ENCODE measurements at regions not wholly inside any gene's neighbourhood (a gene's known extent, or its start where the extent isn't known, plus 50 kb on each side); places are given as distances from the start of the nearest gene placed in this dataset.
"Not testable (repeated sequence)": the region's sequence is repeated elsewhere in the genome, so short reads cannot be mapped to it uniquely, and the experiment has no call there.

DNA sequence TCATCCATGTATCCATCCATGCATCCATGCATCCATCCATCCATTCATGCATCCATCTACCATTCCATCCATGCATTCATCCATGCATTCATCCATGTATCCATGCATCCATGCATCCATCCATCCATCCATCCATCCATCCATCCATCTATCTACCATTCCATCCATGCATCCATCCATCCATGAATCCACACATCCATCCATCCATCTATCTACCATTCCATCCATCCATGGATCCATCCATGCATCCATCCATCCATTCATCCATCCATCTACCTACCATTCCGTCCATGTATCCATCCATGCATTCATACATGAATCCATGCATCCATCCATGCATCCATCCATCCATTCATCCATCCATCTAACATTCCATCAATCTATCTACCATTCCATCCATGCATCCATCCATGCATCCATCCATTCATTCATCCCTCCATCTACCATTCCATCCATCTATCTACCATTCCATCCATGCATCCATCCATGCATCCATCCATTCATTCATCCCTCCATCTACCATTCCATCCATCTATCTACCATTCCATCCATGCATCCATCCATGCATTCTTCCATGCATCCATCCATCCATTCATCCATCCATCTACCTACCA is 257.2 kb downstream of the CRLF2 start:
- not testable (repeated sequence) for DNase-seq (ENCODE audit: low read depth, low spot score)

DNA sequence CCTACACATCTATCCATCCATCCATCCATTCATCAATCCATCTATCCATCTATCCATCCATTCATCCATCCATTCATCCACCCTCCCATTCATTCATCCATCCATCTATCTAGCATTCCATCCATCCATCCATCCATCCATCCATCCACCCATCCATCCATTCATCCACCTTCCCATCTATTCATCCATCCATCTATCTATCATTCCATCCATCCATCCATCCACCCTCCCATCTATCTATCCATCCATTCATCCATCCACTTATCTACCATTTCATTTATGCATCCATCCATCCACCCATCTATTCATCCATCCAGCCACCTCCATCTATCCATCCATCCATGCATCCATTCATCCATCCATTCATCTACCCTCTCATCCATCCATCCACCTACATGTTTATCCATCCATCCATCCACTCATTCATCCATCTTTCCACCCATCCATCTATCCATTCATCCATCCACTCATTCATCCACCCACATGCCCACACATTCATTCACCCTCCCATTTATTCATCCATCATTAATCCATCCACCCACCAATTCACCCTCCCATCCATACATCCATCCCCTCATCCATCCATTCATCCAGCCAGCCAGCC is 258.5 kb downstream of the CRLF2 start:
- DNase-seq (ENCODE audit: low read depth, low spot score), result no peak

GRCh38 chrX:952816-953215 is 259.6 kb downstream of the CRLF2 start:
- DNase-seq (ENCODE audit: low read depth, low spot score), result no peak

DNA sequence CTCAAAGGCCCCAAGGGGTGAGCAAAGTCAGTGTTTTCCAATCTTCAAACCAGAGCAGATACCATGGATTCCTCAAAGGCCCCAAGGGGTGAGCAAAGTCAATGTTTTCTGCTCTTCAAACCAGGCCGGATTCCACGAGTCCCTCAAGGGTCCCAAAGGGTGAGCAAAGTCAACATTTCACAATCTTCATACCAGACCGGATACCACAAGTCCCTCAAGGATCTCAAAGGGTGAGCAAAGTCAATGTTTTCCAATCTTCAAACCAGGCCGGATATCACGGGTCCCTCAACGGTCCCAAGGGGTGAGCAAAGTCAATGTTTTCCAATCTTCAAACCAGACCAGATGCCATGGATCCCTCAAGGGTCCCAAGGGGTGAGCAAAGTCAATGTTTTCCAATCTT is 265.2 kb downstream of the CRLF2 start:
- not testable (repeated sequence) for DNase-seq (ENCODE audit: low read depth, low spot score)

DNA sequence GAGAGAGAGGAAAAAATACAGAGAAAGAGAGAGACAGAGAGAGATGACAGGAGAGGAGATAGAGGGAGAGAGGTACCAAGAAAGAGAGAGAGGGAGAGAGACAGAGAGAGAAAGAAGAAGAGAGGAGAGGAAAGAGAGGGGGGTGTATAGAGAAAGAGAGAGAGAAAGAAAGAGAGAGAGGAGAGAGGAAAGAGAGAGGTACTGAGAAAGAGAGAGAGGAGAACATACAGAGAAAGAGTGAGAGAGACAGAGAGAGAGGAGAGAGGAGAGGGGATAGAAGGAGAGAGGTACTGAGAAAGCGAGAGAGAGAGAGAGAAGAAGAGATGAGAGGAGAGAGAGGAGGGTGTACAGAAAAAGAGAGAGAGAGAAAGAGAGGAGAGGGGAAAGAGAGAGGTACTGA is 269.4 kb downstream of the CRLF2 start:
- no peak for DNase-seq (ENCODE audit: low read depth, low spot score)

DNA sequence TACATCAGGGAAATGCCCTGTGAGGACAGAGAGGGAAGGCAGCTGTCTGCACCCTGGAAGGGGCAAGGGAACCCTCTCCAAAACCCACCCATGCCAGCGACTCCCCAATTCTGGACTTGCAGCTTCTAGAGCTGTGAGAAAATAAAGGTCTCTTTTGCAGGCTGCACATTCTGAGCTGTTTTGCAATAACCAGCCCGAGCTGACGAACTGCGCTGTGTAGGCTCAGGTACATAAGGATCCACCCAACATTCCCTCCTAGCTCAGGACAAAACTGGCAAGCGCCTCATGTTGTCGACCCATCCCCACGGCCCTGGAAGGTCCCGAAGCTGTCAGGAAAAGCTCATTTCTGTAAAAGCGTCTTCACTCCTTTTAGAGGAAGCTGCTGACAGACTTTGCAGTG is 271.8 kb downstream of the CRLF2 start:
- no peak for DNase-seq (ENCODE audit: low read depth, low spot score)

DNA sequence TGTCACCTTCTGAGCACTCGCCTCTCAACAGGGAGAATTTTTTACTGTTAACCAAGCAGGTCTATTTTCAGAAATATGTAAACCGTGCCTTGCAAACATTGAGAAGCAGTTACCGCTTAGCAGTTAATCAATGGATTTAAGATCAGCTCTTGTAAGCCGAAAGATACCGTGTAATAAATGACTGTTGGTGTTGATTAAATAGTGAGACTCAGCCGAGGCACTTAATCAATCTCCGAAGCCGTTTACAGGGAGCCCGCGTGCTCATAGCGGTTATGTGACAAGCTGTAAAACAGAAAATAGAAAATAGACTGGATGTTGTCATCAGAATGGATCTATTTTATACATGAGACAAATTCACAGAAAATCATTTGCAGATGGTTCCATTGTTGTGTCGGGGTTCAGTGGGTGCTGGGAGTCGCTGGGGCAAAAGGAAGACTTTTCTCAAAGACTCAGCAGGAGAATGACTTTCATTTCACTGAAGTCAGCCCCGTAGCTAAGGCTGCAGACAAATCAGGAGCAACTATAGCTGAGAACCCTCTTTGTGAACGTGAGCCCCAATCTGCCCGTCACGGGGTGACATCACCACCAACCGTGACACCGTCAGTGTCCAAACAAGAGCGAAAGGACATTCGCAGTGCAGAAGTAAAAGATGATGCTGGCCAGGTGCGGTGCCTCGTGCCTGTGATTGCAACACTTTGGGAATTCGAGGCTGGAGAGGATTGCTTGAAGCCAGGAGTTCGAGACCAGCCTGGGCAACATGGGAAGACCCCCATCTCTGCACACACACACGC is 275.3 kb downstream of the CRLF2 start:
- DNase-seq (ENCODE audit: low read depth, low spot score), result no peak

DNA sequence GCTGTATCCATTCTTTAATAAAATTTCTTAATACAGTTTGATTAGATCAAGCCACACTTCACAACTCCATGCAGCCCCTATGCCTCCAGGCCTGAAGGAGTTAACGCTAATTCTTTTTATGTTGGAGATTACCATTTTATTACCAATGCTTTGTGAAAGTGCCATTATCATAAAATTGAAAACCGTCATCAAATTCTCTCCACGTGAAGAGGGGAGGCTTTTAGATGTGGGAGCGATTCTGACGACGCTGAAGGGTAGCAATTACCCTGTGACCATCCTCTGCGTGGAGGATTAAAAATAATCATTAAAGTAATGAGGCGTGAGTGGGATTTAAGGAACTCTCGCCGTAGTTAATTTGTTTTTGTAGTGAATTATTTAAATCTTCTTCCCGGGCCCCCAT is 278.8 kb downstream of the CRLF2 start:
- no peak for DNase-seq (ENCODE audit: low read depth, low spot score)

DNA sequence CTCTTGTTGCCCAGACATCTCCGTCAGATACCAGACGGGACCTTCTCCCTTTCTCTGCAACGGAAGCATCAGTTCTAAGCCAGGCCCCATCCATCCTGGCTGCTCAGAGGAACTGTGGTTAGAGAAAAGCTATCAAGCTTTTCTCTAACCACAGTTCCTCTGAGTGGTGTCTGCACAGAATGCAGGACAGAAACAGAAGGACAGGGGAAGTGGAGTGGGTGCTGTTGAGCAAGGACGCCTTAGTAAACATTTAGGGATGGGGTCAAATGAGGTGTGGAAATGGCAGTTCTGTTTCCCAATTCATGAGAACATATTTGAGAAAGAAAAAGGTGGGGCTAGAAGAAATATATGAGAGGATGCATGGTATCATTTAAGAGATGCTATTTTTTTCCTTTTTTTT is 283.8 kb downstream of the CRLF2 start:
- DNase-seq (ENCODE audit: low read depth, low spot score), result no peak

GRCh38 chrX:926991-927390 is 285.5 kb downstream of the CRLF2 start:
- no peak for DNase-seq (ENCODE audit: low read depth, low spot score)

- DNase-seq (ENCODE audit: low read depth, low spot score), result no peak
Observed at GRCh38 chrX:926070-926469, 286.4 kb downstream of the CRLF2 start.

- no peak for DNase-seq (ENCODE audit: low read depth, low spot score)
Observed at GRCh38 chrX:925652-926061, 286.8 kb downstream of the CRLF2 start.

GRCh38 chrX:925094-925493 is 287.4 kb downstream of the CRLF2 start:
- DNase-seq (ENCODE audit: low read depth, low spot score), result no peak

DNA sequence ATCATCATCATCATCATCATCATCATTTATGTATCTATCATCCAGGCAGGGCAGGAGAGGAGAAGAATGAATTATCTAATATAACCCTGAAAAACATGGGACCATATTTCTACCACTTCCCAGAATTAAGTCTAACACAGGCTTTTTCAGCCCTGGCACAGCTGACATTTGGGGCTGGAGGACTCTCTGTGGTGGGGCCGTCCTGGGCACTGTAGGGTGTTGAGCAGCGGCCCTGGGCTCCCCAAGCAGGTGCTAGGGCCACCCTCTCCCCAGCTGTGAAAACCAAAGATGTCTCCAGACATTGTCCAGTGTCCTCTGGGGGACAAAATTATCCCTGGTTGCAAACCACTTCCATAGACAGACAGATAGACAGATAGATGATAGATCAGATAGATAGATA is 288.4 kb downstream of the CRLF2 start:
- DNase-seq (ENCODE audit: low read depth, low spot score), result no peak

GRCh38 chrX:920234-920799 is 289.7 kb downstream of the SHOX start:
- DNase-seq (ENCODE audit: low read depth, low spot score), result peak; percentile 37

- no peak for DNase-seq (ENCODE audit: low read depth, low spot score)
Observed at GRCh38 chrX:916230-916599, 285.6 kb downstream of the SHOX start.

DNA sequence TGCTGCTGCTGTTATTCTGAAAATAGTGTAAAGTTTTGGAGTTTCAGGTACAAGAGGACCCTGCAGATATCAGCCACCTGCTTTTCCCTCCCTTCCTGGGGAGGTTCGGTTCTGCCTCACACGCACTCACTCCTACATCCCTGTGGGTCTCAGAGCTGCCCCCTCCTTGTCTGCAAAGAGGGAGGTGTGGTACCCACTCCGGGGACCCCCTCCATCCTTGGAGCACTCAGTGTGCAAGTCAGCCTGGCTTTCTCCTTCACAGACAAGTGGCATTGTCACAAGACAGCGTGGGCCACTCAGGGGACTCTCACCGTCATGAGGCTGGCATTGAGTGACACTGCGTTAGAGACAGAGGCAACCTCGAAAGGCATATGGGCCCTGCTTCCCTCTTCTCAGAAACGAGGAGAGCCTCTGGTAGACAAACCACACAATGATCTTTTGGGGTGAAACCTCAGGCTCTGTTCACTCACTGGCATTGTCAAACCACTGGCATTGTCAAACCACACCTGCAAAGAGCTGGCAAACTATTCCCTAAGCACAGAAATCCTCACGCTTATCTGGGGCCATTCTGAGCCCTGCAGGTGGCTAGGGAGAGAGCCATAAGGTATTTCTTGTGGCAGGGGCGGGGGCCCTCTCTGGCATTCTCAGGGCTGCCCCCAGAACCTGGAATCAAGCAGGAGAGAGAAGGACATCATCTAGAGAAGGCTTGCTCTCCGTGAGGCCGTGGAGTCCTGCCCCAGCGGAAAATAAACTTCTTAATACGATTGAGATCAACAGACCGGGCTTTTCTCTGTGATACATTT is 285.0 kb downstream of the SHOX start:
- no peak for DNase-seq (ENCODE audit: low read depth, low spot score)

GRCh38 chrX:914206-914605 is 283.6 kb downstream of the SHOX start:
- no peak for DNase-seq (ENCODE audit: low read depth, low spot score)

DNA sequence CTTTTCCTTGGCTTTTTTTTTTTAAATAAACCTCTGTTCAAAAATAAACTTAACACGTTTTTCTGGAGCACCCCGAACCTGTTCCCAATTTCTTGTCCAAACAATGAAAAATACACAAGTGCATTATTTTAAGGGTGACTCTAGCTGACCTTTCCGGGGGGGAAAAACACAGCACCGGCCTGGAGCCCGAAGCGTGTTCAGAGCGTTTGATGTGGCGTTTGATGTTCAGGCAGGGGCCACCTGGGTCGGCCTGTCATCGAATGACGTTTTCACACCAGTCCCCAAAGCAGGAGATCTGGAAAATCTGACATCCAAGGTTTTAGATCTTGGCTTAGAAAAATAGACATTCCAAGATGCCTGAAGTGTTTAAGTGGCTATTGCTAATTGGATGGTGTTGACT is 282.1 kb downstream of the SHOX start:
- no peak for DNase-seq (ENCODE audit: low read depth, low spot score)

- DNase-seq (ENCODE audit: low read depth, low spot score), result not testable (repeated sequence)
Observed at GRCh38 chrX:909068-909467, 278.5 kb downstream of the SHOX start.

DNA sequence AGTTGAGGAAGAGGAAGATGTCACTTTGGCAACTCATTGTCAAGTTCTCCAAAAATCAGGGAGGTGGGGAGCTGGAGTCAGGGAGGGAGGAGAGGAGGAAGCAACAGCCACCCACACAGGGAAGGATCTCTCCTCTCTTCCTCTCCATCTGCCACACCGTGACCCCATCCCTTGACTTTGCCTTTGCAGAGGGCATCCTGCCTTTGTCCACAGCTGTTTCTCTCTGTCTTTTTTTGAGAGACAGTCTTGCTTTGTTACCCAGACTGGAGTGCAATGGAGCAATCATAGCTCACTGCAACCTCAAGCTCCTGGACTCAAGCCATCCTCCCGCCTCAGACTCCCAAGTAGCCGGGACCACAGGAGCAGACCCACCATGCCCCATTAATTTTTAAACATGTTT is 276.0 kb downstream of the SHOX start:
- DNase-seq (ENCODE audit: low read depth, low spot score), result no peak
